GM12891 (cell line): ENCODE measurements at regions not wholly inside any gene's neighbourhood (a gene's known extent, or its start where the extent isn't known, plus 50 kb on each side); places are given as distances from the start of the nearest gene placed in this dataset.

Source experiments
- POLR2A ChIP-seq: IDR thresholded peaks from 2 replicates; pipeline ENCODE4 v1.6.1; 2011; ENCODE audit warnings: low read depth, low read length, control low read depth
- POLR2AphosphoS5 ChIP-seq: IDR thresholded peaks from 2 replicates; pipeline ENCODE4 v1.6.1; 2011; ENCODE audit warnings: low read depth, low read length, control low read depth
- SPI1 ChIP-seq: IDR thresholded peaks from 2 replicates; pipeline ENCODE4 v1.6.1; 2011; ENCODE audit warnings: low read depth, low read length, control low read depth
- TAF1 ChIP-seq: IDR thresholded peaks from 2 replicates; pipeline ENCODE4 v1.6.1; 2011; ENCODE audit warnings: low read depth, low read length, control low read depth

- TF ChIP-seq TAF1 (no peak), POLR2A (no peak), POLR2AphosphoS5 (no peak), SPI1 (no peak)
Observed at GRCh38 chr9:89822996-89823395, 218.2 kb downstream of the GADD45G start.
